GM12878 (cell line): ENCODE measurements at regions not wholly inside any gene's neighbourhood (a gene's known extent, or its start where the extent isn't known, plus 50 kb on each side); places are given as distances from the start of the nearest gene placed in this dataset.

ENCODE experiments used
- ASH2L ChIP-seq: fragments of 300-600, 200-600 bp; sonication (generic); IDR thresholded peaks from 2 replicates; pipeline ENCODE4 v1.6.1; 2017; ENCODE audit warnings: low read depth, mild to moderate bottlenecking, borderline replicate concordance
- CREM ChIP-seq: IDR thresholded peaks from 2 replicates; pipeline ENCODE4 v1.6.1; 2014; ENCODE audit warnings: antibody characterized with exemption, low read depth
- EP300 ChIP-seq, 2 experiments: fragments of 150-350 bp in 1 of 2; IDR thresholded peaks; 2 replicates each; pipeline ENCODE4 v1.6.1; 2011 to 2012; ENCODE audit warnings: low read depth in 2 of 2, low read length in 2 of 2, borderline replicate concordance in 1 of 2, improper control_type of control experiment in 1 of 2, inconsistent platforms in 1 of 2; ENCODE audit not compliant: control insufficient read depth in 1 of 2
- FOS ChIP-seq: IDR thresholded peaks from 3 replicates; pipeline ENCODE4 v1.6.1; 2011; ENCODE audit warnings: borderline replicate concordance; ENCODE audit not compliant: insufficient read length; ENCODE audit errors: extremely low read depth
- FOXM1 ChIP-seq: IDR thresholded peaks from 2 replicates; pipeline ENCODE4 v1.6.1; 2012; ENCODE audit warnings: low read depth, mild to moderate bottlenecking, inconsistent platforms, low read length, moderate library complexity
- HDGF ChIP-seq: fragments of 450-650 bp; IDR thresholded peaks from 2 replicates; pipeline ENCODE4 v1.6.1; 2016; ENCODE audit warnings: antibody characterized with exemption
- JUND ChIP-seq: IDR thresholded peaks from 2 replicates; pipeline ENCODE4 v1.6.1; 2012; ENCODE audit warnings: low read depth, mild to moderate bottlenecking, low read length, improper control_type of control experiment, moderate library complexity
- MEF2B ChIP-seq: fragments of 450-650 bp; IDR thresholded peaks from 2 replicates; pipeline ENCODE4 v1.6.1; 2018; ENCODE audit warnings: mild to moderate bottlenecking, moderate library complexity; ENCODE audit not compliant: partially characterized antibody, poor library complexity, severe bottlenecking
- RCOR1 ChIP-seq: conservative IDR thresholded peaks from 2 replicates; pipeline ENCODE4 v1.6.1; 2012; ENCODE audit warnings: low read depth, low read length, improper control_type of control experiment
- SPI1 ChIP-seq: IDR thresholded peaks from 2 replicates; pipeline ENCODE4 v1.6.1; 2011; ENCODE audit warnings: low read depth, mild to moderate bottlenecking, low read length, moderate library complexity, borderline replicate concordance; ENCODE audit not compliant: insufficient read depth
- TCF12 ChIP-seq: IDR thresholded peaks from 2 replicates; pipeline ENCODE4 v1.6.1; 2011; ENCODE audit warnings: low read depth, mild to moderate bottlenecking, low read length
- ZSCAN29 ChIP-seq: fragments of 450-650 bp; IDR thresholded peaks from 2 replicates; pipeline ENCODE4 v1.6.1; 2017; ENCODE audit warnings: mild to moderate bottlenecking, moderate library complexity
- TF ChIP-seq, protein P1 (sequence below): IDR thresholded peaks from 2 replicates; pipeline ENCODE4 v1.6.1; 2012; ENCODE audit warnings: low read depth, low read length, improper control_type of control experiment
- TF ChIP-seq, protein P2 (sequence below): fragments of 450-650 bp; formaldehyde crosslinking; IDR thresholded peaks from 2 replicates; pipeline ENCODE4 v1.5.0; 2022; ENCODE audit warnings: mild to moderate bottlenecking, missing genetic modification characterization

DNA sequence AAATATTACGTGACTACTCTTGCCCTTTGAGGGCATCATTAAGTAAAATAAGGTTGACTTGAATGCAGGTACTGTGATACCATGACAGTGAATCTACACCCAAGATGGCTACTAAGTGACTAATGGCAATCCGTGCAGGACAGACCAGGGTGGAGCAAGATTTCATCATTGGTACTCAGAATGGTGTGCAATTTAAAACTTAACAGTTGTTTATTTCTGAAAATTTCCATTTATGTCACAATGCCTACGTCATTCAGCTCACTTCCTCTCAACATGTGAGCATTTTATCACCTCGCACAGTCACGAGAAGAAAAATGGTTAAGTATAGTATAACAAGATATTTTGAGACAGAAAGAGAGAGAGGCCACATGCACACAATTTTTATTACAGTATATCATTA, 50.3 kb upstream of the MET start (continued):
- TF ChIP-seq, protein P1, sequence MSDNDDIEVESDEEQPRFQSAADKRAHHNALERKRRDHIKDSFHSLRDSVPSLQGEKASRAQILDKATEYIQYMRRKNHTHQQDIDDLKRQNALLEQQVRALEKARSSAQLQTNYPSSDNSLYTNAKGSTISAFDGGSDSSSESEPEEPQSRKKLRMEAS, result no peak
- no peak for TF ChIP-seq HDGF
- TF ChIP-seq JUND, result no peak
- TF ChIP-seq FOS, result no peak
- no peak for TF ChIP-seq MEF2B
- 0 out of 2 replicates have a peak, but pooled peaks have one; percentile 34 for TF ChIP-seq CREM
- no peak for TF ChIP-seq TCF12
- no peak for TF ChIP-seq FOXM1
- no peak for TF ChIP-seq ZSCAN29
- no peak for TF ChIP-seq EP300 (IDR thresholded peaks at IDR 0.05; ENCODE audit: borderline replicate concordance in 1 of 2, control insufficient read depth in 1 of 2, low read depth in 2 of 2, low read length in 2 of 2)
- TF ChIP-seq, protein P2, sequence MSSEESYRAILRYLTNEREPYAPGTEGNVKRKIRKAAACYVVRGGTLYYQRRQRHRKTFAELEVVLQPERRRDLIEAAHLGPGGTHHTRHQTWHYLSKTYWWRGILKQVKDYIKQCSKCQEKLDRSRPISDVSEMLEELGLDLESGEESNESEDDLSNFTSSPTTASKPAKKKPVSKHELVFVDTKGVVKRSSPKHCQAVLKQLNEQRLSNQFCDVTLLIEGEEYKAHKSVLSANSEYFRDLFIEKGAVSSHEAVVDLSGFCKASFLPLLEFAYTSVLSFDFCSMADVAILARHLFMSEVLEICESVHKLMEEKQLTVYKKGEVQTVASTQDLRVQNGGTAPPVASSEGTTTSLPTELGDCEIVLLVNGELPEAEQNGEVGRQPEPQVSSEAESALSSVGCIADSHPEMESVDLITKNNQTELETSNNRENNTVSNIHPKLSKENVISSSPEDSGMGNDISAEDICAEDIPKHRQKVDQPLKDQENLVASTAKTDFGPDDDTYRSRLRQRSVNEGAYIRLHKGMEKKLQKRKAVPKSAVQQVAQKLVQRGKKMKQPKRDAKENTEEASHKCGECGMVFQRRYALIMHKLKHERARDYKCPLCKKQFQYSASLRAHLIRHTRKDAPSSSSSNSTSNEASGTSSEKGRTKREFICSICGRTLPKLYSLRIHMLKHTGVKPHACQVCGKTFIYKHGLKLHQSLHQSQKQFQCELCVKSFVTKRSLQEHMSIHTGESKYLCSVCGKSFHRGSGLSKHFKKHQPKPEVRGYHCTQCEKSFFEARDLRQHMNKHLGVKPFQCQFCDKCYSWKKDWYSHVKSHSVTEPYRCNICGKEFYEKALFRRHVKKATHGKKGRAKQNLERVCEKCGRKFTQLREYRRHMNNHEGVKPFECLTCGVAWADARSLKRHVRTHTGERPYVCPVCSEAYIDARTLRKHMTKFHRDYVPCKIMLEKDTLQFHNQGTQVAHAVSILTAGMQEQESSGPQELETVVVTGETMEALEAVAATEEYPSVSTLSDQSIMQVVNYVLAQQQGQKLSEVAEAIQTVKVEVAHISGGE (CRISPR knock-in tag), result no peak
- TF ChIP-seq ASH2L, result no peak
- TF ChIP-seq SPI1, result peak; percentile 17; the same call in 1 of the 2 replicates
- TF ChIP-seq RCOR1, result no peak
